Activated CD4-positive, alpha-beta T cell treated with anti-CD3 and anti-CD28 coated beads for 36 hours (primary cell): ENCODE measurements at regions not wholly inside any gene's neighbourhood (a gene's known extent, or its start where the extent isn't known, plus 50 kb on each side); places are given as distances from the start of the nearest gene placed in this dataset.
A peak's percentile ranks its signal among the peaks of the same experiment; 100 is the strongest.

Experiments
- ATAC-seq: fragments of 200-7000 bp; cut with Tn5 transposase; one replicate; pipeline ENCODE4 v1.10.0; 2021; ENCODE audit warnings: mild to moderate bottlenecking, moderate library complexity
- CTCF ChIA-PET: fragments of 350-600 bp; sonication (Branson Sonifier 250); formaldehyde crosslinking; loops from one replicate; lab custom pipeline; 2021; ENCODE audit warnings: antibody characterized with exemption; lab: Charles Lee
- POLR2A ChIA-PET: fragments of 350-600 bp; sonication (Branson Sonifier 250); formaldehyde crosslinking; loops from one replicate; lab custom pipeline; 2021; ENCODE audit warnings: antibody characterized with exemption, inconsistent platforms; lab: Charles Lee
- DNase-seq: peaks from one replicate; pipeline ENCODE4 v3.0.0-alpha.2; 2020
- H3K27ac Mint-ChIP-seq: one replicate; pipeline ENCODE4 v1.8.0; 2021; ENCODE audit warnings: mixed read lengths
- H3K27me3 Mint-ChIP-seq: one replicate; pipeline ENCODE4 v1.8.0; 2021; ENCODE audit warnings: mixed read lengths
- H3K36me3 Mint-ChIP-seq: one replicate; pipeline ENCODE4 v1.8.0; 2021; ENCODE audit warnings: low read depth, mixed read lengths
- H3K4me1 Mint-ChIP-seq: one replicate; pipeline ENCODE4 v1.8.0; 2021; ENCODE audit warnings: mixed read lengths
- H3K4me3 Mint-ChIP-seq: one replicate; pipeline ENCODE4 v1.8.0; 2021; ENCODE audit warnings: mild to moderate bottlenecking, moderate library complexity, mixed read lengths
- H3K9me3 Mint-ChIP-seq: one replicate; pipeline ENCODE4 v1.8.0; 2021; ENCODE audit warnings: low read depth, mixed read lengths
- intact Hi-C, 2 experiments: fragments of 100-400 bp; cut with DNase I in 1 of 2; cut with micrococcal nuclease in 1 of 2; formaldehyde crosslinking; loops; one replicate each; pipeline versions ENCODE4 v1.14.2 to v1.15.1; 2022 to 2024; cut with DNase I, micrococcal nuclease

DNA sequence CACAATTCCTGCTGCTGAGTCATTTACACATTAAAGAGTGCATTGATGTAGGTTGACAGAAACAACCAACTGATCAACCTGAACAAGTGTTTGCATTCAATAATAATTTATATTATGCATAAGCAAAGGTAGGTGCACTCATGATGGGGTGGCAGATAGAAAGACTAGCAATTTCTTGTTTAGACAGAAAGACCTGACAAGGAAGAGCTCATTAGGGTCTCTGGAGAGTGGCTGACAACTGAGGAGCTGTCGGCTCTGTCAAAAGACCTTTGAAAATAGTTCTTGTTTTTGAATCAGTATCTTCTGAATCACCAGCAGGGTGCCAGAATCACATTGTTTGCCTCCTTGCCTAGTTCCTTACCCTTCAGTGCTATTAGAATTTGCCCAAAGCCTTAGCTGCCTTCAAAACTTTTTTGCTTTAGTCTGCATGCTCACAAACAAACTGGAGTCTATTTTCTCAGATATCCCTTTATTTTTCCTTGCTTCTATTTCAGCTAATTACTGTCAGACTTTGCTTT lies 234.7 kb downstream of the BTG1 start:
- H3K36me3 Mint-ChIP-seq, result peaks cover 3% of the 10 kb centered on the region
- H3K4me1 Mint-ChIP-seq, result peaks cover 9% of the 10 kb centered on the region
- no peak overlapping the region for H3K4me3 Mint-ChIP-seq
- no peak for ATAC-seq
- no peaks in the 10 kb centered on the region for H3K27me3 Mint-ChIP-seq
- ChIA-PET CTCF (interaction anchor here (1.6 kb wide), 1 partner anchor 100 kb away, joined by 5 read pairs; no protein-coding TSS in a partner anchor), POLR2A (no interaction called here)
- peaks cover 5% of the 10 kb centered on the region for H3K9me3 Mint-ChIP-seq
- H3K27ac Mint-ChIP-seq, result no peak overlapping the region
- intact Hi-C loops, result no loop called here
- DNase-seq, result no peak

- DNase-seq (no peak), ATAC-seq (no peak)
- H3K9me3 Mint-ChIP-seq, result peaks cover 13% of the 10 kb centered on the region
- peaks cover 17% of the 10 kb centered on the region for H3K4me1 Mint-ChIP-seq
- H3K36me3 Mint-ChIP-seq, result peaks cover 7% of the 10 kb centered on the region
- peak overlapping the region; percentile 35 for H3K27ac Mint-ChIP-seq
- intact Hi-C loops, result no loop called here
- H3K4me3 Mint-ChIP-seq, result no peak overlapping the region
- ChIA-PET CTCF (no interaction called here), POLR2A (no interaction called here)
- H3K27me3 Mint-ChIP-seq, result no peaks in the 10 kb centered on the region
Measured at GRCh38 chr12:91902860-91903683, 242.6 kb downstream of the BTG1 start.

- H3K27ac Mint-ChIP-seq, result no peak overlapping the region
- intact Hi-C loops, result no loop called here
- POLR2A ChIA-PET, result no interaction called here
- H3K4me1 Mint-ChIP-seq, result peaks cover 17% of the 10 kb centered on the region
- no peaks in the 10 kb centered on the region for H3K27me3 Mint-ChIP-seq
- H3K9me3 Mint-ChIP-seq, result peaks cover 10% of the 10 kb centered on the region
- CTCF ChIA-PET, result interaction anchor here (0.5 kb wide), 1 partner anchor 55 kb away, joined by 3 read pairs; no protein-coding TSS in a partner anchor
- no peak for DNase-seq
- H3K4me3 Mint-ChIP-seq, result no peak overlapping the region
- no peak for ATAC-seq
- peaks cover 5% of the 10 kb centered on the region for H3K36me3 Mint-ChIP-seq
Measured at GRCh38 chr12:91901381-91902074, 244.1 kb downstream of the BTG1 start.

- POLR2A ChIA-PET, result no interaction called here
- Mint-ChIP-seq H3K4me1 (peaks cover 17% of the 10 kb centered on the region), H3K27ac (no peak overlapping the region), H3K4me3 (no peak overlapping the region), H3K9me3 (peaks cover 10% of the 10 kb centered on the region), H3K27me3 (no peaks in the 10 kb centered on the region), H3K36me3 (peaks cover 4% of the 10 kb centered on the region)
- CTCF ChIA-PET, result no interaction called here
- no peak for DNase-seq
- intact Hi-C loops, result no loop called here
- ATAC-seq, result no peak
Measured at GRCh38 chr12:91900971-91901370, 244.7 kb downstream of the BTG1 start.

DNA sequence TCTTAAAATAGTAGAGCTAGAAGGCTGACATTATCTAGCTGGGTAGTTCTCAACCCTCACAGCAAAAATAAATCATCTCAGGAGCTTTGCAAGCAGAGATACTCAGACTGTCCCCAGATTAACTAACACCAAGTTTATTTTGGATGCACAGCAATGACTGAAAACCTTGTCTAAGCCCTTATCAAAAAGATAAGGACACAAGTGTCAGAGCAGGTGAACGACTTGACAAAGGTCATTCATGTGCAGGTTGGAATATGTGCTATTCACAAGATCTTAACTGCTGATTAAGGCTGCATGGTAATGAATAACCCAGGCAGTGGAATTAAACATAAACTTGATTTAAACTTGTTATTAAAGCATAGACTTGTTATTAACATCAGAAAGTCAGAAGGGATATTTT lies 246.6 kb downstream of the BTG1 start:
- ChIA-PET CTCF (no interaction called here), POLR2A (no interaction called here)
- ATAC-seq (no peak), DNase-seq (no peak)
- H3K4me3 Mint-ChIP-seq, result no peak overlapping the region
- intact Hi-C loops, result no loop called here
- H3K27ac Mint-ChIP-seq, result no peak overlapping the region
- H3K27me3 Mint-ChIP-seq, result no peaks in the 10 kb centered on the region
- H3K36me3 Mint-ChIP-seq, result peaks cover 3% of the 10 kb centered on the region
- peaks cover 9% of the 10 kb centered on the region for H3K4me1 Mint-ChIP-seq
- H3K9me3 Mint-ChIP-seq, result peaks cover 7% of the 10 kb centered on the region

- ChIA-PET CTCF (no interaction called here), POLR2A (no interaction called here)
- intact Hi-C loops, result no loop called here
- H3K4me3 Mint-ChIP-seq, result no peak overlapping the region
- H3K4me1 Mint-ChIP-seq, result peaks cover 4% of the 10 kb centered on the region
- no peaks in the 10 kb centered on the region for H3K9me3 Mint-ChIP-seq
- H3K36me3 Mint-ChIP-seq, result no peaks in the 10 kb centered on the region
- H3K27me3 Mint-ChIP-seq, result no peaks in the 10 kb centered on the region
- ATAC-seq, result no peak
- no peak for DNase-seq
- no peak overlapping the region for H3K27ac Mint-ChIP-seq
Measured at GRCh38 chr12:91897025-91897515, 248.6 kb downstream of the BTG1 start.

GRCh38 chr12:91896286-91897024 lies 249.2 kb downstream of the BTG1 start:
- ATAC-seq, result no peak
- Mint-ChIP-seq H3K4me1 (peaks cover 4% of the 10 kb centered on the region), H3K27me3 (no peaks in the 10 kb centered on the region), H3K9me3 (no peaks in the 10 kb centered on the region), H3K36me3 (no peaks in the 10 kb centered on the region), H3K4me3 (no peak overlapping the region), H3K27ac (no peak overlapping the region)
- CTCF ChIA-PET, result no interaction called here
- POLR2A ChIA-PET, result no interaction called here
- intact Hi-C loops, result no loop called here
- DNase-seq, result no peak

DNA sequence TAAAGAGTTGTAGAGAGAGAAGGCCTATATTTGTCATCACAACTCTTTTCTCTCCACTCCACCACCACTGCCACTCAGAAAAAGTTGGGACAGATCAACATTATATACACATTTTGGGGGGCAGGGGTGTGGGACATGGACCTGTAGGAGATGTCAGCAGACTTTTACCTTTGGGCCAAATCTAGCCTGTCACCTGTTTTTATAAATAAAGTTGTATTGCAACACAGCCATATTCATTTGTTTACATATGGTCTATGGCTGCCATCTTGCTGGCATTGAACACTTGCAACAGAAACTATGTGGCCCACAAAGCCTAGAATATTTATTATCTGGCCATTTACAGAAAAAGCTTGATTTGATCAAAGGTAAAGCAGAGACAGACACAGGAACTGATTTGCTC lies 250.7 kb downstream of the BTG1 start:
- Mint-ChIP-seq H3K27me3 (no peaks in the 10 kb centered on the region), H3K4me1 (peaks cover 4% of the 10 kb centered on the region), H3K36me3 (no peaks in the 10 kb centered on the region), H3K9me3 (no peaks in the 10 kb centered on the region), H3K4me3 (no peak overlapping the region), H3K27ac (no peak overlapping the region)
- POLR2A ChIA-PET, result no interaction called here
- DNase-seq, result no peak
- CTCF ChIA-PET, result no interaction called here
- ATAC-seq, result no peak
- intact Hi-C loops, result no loop called here

DNA sequence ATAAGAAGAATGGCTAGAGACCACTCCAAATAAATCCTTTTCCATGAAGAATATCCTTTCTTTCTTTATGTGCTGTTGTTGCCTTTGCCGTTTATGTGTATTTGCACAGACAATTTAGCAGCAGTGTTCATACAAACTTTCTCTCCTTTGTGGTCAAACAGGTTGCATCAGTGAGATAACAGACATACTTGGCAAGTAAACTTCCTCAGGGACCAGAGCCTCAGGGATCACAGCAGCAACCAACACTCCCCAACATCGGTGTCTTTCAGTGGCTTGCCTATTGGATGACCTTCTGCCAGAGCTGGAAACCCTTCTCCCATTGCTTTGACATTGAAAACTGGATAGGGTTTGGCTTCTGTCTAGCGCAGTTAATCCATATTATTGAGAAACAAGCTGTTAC lies 252.2 kb downstream of the BTG1 start:
- Mint-ChIP-seq H3K4me3 (no peak overlapping the region), H3K27me3 (no peaks in the 10 kb centered on the region), H3K4me1 (peaks cover 4% of the 10 kb centered on the region), H3K36me3 (no peaks in the 10 kb centered on the region), H3K27ac (no peak overlapping the region), H3K9me3 (no peaks in the 10 kb centered on the region)
- intact Hi-C loops, result no loop called here
- ChIA-PET POLR2A (no interaction called here), CTCF (no interaction called here)
- no peak for DNase-seq
- no peak for ATAC-seq

DNA sequence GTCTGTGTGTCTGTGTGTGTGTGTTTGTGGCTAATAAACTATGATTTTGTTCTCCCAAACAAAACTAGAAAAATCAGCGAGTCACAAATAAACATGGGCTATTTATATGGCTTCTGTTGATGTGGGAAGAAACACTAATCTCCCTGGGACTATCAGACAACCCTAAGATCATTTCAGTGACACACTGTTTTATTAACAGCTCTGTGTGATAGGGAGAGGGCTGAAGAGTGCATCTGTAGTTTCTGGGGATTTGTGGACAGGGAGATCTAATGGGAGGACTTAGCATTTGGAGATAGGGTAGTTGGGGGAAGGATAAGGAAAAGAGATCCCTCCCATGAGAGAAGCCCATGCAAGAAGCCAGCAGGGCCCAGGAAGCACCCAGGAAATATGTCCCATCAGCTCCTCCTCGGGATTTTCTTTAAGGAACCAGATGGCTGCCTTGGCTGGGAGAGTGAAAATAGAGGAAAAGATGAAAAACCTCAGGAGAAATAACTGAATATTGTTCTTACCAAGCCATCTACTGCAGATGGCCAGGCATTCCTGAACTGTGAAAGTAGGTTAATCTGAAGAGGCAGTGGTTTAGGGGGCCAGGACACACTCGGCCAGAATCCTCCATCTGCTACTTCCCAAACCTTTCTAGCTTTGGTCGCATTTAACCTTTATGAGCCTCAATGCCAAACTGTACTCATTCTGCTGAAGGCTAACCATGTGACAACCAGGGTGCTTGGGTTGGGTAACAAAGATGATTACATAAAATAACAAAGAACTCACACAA lies 253.4 kb downstream of the BTG1 start:
- POLR2A ChIA-PET, result interaction anchor here (0.6 kb wide), 1 partner anchor 206 kb away, joined by 4 read pairs; no protein-coding TSS in a partner anchor

GRCh38 chr12:91890742-91891141 lies 254.9 kb downstream of the BTG1 start:
- DNase-seq (no peak), ATAC-seq (no peak)
- intact Hi-C loops, result no loop called here
- Mint-ChIP-seq H3K27ac (no peak overlapping the region), H3K4me3 (no peak overlapping the region), H3K36me3 (no peaks in the 10 kb centered on the region), H3K4me1 (peaks cover 4% of the 10 kb centered on the region), H3K9me3 (no peaks in the 10 kb centered on the region), H3K27me3 (no peaks in the 10 kb centered on the region)
- CTCF ChIA-PET, result interaction anchor here (0.7 kb wide), 1 partner anchor 13 kb away, joined by 3 read pairs; no protein-coding TSS in a partner anchor
- POLR2A ChIA-PET, result no interaction called here

More for the DNA sequence above, 253.4 kb downstream of the BTG1 start:
- no peak overlapping the region for H3K4me3 Mint-ChIP-seq
- CTCF ChIA-PET, result interaction anchor here (0.7 kb wide), 1 partner anchor 542 kb away, joined by 3 read pairs; no protein-coding TSS in a partner anchor
- no peaks in the 10 kb centered on the region for H3K36me3 Mint-ChIP-seq
- H3K27me3 Mint-ChIP-seq, result no peaks in the 10 kb centered on the region
- ATAC-seq, result no peak
- no peak overlapping the region for H3K27ac Mint-ChIP-seq
- H3K4me1 Mint-ChIP-seq, result peaks cover 4% of the 10 kb centered on the region
- no peak for DNase-seq
- no peaks in the 10 kb centered on the region for H3K9me3 Mint-ChIP-seq
- intact Hi-C loops, result no loop called here
